SK-N-MC (cell line): ENCODE measurements at regions not wholly inside any gene's neighbourhood (a gene's known extent, or its start where the extent isn't known, plus 50 kb on each side); places are given as distances from the start of the nearest gene placed in this dataset.

Experiments
- EZH2 ChIP-seq: fragments of 200-600 bp; sonication (generic); IDR thresholded peaks from one replicate; pipeline ENCODE4 v1.6.1; 2017; ENCODE audit warnings: antibody characterized with exemption
- FOXP2 ChIP-seq: optimal IDR thresholded peaks from 2 replicates; pipeline ENCODE3; 2011; ENCODE audit warnings: mild to moderate bottlenecking, moderate library complexity; ENCODE audit not compliant: insufficient read depth; ENCODE audit errors: extremely low read length, control extremely low read depth
- POLR2AphosphoS5 ChIP-seq: IDR thresholded peaks from 2 replicates; pipeline ENCODE4 v1.6.1; 2012; ENCODE audit warnings: mild to moderate bottlenecking, low read depth, low read length, borderline replicate concordance

GRCh38 chr9:24036459-24036858 is 210.4 kb upstream of the ELAVL2 start:
- TF ChIP-seq POLR2AphosphoS5 (no peak), FOXP2 (no peak), EZH2 (no peak)
